ENCODE measurements at regions not wholly inside any gene's neighbourhood (a gene's known extent, or its start where the extent isn't known, plus 50 kb on each side); places are given as distances from the start of the nearest gene placed in this dataset.

DNA sequence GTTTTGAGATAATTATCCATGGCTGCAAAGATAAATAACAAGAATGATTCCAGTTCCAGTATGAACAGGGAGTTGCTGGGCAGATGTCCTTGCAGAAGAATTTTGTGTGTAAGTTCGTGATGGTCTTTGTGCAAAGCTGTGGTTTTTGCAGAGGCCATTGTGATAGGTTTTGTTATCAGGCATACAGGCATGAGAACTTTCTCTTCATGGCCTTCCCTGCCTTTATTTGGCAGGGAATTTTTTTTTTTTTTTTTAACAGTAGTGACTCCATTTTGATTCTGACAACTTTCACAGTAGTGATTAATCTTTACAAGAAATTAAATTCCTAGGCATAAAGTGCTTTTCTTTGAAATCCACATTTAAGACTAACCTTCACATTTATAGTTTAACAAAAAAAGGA, 1999.5 kb upstream of the CDH6 start:
- TF ChIP-seq EP300 (IDR thresholded peaks at IDR 0.05; ENCODE audit: borderline replicate concordance) (no peak), FOXM1 (IDR thresholded peaks at IDR 0.05; ENCODE audit: borderline replicate concordance, low read depth) (no peak), EGR1 (IDR thresholded peaks at IDR 0.05) (no peak), NFIC (IDR thresholded peaks at IDR 0.05) (no peak), YY1 (IDR thresholded peaks at IDR 0.05; ENCODE audit: low read depth) (no peak), ZBTB7A (IDR thresholded peaks at IDR 0.05; ENCODE audit: low read depth) (no peak)
- TF ChIP-seq, protein P1, sequence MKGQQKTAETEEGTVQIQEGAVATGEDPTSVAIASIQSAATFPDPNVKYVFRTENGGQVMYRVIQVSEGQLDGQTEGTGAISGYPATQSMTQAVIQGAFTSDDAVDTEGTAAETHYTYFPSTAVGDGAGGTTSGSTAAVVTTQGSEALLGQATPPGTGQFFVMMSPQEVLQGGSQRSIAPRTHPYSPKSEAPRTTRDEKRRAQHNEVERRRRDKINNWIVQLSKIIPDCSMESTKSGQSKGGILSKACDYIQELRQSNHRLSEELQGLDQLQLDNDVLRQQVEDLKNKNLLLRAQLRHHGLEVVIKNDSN (IDR thresholded peaks at IDR 0.05): no peak
- TF ChIP-seq, protein P2, sequence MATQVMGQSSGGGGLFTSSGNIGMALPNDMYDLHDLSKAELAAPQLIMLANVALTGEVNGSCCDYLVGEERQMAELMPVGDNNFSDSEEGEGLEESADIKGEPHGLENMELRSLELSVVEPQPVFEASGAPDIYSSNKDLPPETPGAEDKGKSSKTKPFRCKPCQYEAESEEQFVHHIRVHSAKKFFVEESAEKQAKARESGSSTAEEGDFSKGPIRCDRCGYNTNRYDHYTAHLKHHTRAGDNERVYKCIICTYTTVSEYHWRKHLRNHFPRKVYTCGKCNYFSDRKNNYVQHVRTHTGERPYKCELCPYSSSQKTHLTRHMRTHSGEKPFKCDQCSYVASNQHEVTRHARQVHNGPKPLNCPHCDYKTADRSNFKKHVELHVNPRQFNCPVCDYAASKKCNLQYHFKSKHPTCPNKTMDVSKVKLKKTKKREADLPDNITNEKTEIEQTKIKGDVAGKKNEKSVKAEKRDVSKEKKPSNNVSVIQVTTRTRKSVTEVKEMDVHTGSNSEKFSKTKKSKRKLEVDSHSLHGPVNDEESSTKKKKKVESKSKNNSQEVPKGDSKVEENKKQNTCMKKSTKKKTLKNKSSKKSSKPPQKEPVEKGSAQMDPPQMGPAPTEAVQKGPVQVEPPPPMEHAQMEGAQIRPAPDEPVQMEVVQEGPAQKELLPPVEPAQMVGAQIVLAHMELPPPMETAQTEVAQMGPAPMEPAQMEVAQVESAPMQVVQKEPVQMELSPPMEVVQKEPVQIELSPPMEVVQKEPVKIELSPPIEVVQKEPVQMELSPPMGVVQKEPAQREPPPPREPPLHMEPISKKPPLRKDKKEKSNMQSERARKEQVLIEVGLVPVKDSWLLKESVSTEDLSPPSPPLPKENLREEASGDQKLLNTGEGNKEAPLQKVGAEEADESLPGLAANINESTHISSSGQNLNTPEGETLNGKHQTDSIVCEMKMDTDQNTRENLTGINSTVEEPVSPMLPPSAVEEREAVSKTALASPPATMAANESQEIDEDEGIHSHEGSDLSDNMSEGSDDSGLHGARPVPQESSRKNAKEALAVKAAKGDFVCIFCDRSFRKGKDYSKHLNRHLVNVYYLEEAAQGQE (IDR thresholded peaks at IDR 0.05; ENCODE audit: low read depth): no peak

DNA sequence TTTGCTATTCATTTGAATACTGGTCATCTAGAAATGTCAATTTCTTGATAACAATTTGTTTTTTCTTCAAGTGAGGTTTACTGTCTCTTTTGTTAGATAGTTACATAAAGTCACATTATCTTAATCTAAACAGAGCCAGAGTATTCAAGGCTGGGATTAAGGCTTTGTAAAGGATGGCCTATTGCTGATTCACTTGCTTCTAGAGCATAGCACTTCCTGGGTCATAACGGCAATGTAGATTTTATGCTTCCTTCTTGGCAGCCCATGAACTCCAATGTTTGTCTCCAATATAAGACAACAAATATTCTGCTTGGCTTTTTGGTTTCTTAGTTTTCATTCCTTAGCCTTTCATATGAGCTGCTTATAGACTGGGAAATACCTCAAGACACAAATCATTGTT, 2007.9 kb upstream of the CDH6 start:
- TF ChIP-seq YY1 (IDR thresholded peaks at IDR 0.05; ENCODE audit: low read depth) (no peak), EP300 (IDR thresholded peaks at IDR 0.05; ENCODE audit: borderline replicate concordance) (no peak), TAF1 (IDR thresholded peaks at IDR 0.05; ENCODE audit: low read depth) (no peak), NFIC (IDR thresholded peaks at IDR 0.05) (no peak)

DNA sequence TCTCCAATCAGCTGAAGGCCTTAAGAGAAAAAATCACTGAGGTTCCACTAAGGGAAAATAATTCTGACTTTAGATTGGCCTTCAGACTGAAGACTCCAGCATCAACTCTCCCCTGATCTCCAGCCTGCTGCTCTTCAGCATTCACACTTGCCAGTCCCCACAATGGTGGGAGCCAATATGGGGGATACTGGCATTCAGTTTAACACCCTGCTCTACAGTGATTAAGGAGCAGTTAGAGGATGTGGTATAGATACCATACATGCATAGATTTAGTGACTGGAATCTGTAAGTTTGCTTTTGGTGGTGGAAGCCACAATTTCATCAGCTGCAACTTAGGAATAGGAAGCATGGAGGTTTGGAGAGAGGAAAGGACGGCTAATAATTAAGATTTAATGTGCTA, 2017.7 kb upstream of the CDH6 start:
- TF ChIP-seq RAD21 (IDR thresholded peaks at IDR 0.05; ENCODE audit: low read depth): no peak
- TF ChIP-seq CREB1 (IDR thresholded peaks at IDR 0.05; ENCODE audit: low read depth): no peak
- TF ChIP-seq FOXM1 (IDR thresholded peaks at IDR 0.05; ENCODE audit: borderline replicate concordance, low read depth): no peak
- no peak for TF ChIP-seq TCF12 (IDR thresholded peaks at IDR 0.05; ENCODE audit: low read depth)
- TF ChIP-seq, protein P2 (IDR thresholded peaks at IDR 0.05; ENCODE audit: low read depth): no peak
- TF ChIP-seq, protein P1 (IDR thresholded peaks at IDR 0.05): no peak
- no peak for TF ChIP-seq EP300 (IDR thresholded peaks at IDR 0.05; ENCODE audit: borderline replicate concordance)
- TF ChIP-seq ZBTB7A (IDR thresholded peaks at IDR 0.05; ENCODE audit: low read depth): no peak

DNA sequence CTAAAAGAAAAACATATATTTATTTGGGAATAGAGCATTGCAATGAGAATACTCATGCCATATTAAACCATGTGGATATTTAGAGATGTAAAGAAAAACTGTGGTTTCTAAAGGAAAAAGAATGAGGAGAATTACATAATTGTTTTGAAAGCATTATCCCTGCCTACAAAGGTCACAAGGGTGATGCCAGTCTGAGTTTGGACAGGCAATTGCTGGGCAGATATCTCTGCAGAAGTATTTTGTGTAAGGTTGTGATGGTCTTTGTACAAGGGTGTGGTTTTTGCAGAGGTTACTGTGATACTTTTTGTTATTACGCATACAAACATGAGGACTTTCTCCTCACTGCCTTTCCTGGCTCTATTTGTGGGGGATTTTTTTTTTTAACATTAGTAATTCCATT, 2022.9 kb upstream of the CDH6 start:
- TF ChIP-seq EP300 (IDR thresholded peaks at IDR 0.05; ENCODE audit: borderline replicate concordance) (no peak), RAD21 (IDR thresholded peaks at IDR 0.05; ENCODE audit: low read depth) (no peak), YY1 (IDR thresholded peaks at IDR 0.05; ENCODE audit: low read depth) (no peak), CREB1 (IDR thresholded peaks at IDR 0.05; ENCODE audit: low read depth) (no peak), EGR1 (IDR thresholded peaks at IDR 0.05) (no peak), TAF1 (IDR thresholded peaks at IDR 0.05; ENCODE audit: low read depth) (no peak), ZBTB7A (IDR thresholded peaks at IDR 0.05; ENCODE audit: low read depth) (no peak)
- TF ChIP-seq, protein P1 (IDR thresholded peaks at IDR 0.05): no peak
- TF ChIP-seq, protein P3, sequence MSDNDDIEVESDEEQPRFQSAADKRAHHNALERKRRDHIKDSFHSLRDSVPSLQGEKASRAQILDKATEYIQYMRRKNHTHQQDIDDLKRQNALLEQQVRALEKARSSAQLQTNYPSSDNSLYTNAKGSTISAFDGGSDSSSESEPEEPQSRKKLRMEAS (IDR thresholded peaks at IDR 0.05): no peak

DNA sequence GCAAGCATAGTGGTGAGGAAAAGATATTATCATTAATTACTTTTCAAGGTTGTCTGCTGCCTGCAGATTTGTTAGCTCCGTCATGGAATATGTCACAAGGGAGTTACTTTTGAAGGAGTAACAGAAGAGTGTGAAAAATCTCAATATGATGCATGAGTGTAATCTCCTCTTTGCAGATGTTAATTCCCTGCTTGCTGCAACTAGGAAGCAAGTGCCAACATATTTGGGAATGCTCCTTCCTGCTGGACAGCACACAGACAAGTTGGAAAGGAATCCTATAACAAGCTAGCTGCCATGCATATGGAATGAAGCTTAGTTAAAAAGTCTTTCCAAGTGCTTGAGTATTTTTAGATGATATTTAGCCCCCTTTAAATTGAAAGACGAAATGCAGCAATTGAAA, 2023.6 kb upstream of the CDH6 start:
- no peak for TF ChIP-seq NFIC (IDR thresholded peaks at IDR 0.05)
- no peak for TF ChIP-seq RAD21 (IDR thresholded peaks at IDR 0.05; ENCODE audit: low read depth)
- no peak for TF ChIP-seq ZBTB7A (IDR thresholded peaks at IDR 0.05; ENCODE audit: low read depth)
- TF ChIP-seq TEAD4 (IDR thresholded peaks at IDR 0.05): no peak

DNA sequence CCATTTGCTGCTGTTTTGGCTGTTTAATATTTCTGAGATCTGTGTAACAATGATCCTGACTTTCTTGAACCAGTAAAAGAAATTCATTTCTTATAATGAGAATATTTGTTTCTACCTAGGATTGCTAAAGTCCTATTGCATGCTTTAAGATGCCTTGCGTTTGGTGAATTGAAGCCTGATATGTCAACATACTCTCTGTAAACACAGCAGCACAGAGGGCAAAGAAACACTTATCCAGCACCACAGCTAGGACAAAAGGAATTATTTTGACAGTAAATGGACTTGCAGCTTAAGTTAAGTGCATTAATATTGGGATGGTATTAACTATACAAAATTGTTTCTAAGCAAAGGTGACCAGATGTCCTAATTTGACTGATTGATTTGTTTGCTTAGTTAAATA, 2031.2 kb upstream of the CDH6 start:
- no peak for TF ChIP-seq CEBPB (IDR thresholded peaks at IDR 0.05)
- no peak for TF ChIP-seq ZBTB7A (IDR thresholded peaks at IDR 0.05; ENCODE audit: low read depth)
- TF ChIP-seq TCF12 (IDR thresholded peaks at IDR 0.05; ENCODE audit: low read depth): no peak
- no peak for TF ChIP-seq TAF1 (IDR thresholded peaks at IDR 0.05; ENCODE audit: low read depth)
- no peak for TF ChIP-seq NFIC (IDR thresholded peaks at IDR 0.05)
- no peak for TF ChIP-seq EP300 (IDR thresholded peaks at IDR 0.05; ENCODE audit: borderline replicate concordance)
- TF ChIP-seq CREB1 (IDR thresholded peaks at IDR 0.05; ENCODE audit: low read depth): no peak
- TF ChIP-seq YY1 (IDR thresholded peaks at IDR 0.05; ENCODE audit: low read depth): no peak
- TF ChIP-seq, protein P1 (IDR thresholded peaks at IDR 0.05): no peak

Measured in Ishikawa (cell line).